Astrocyte of the cerebellum (primary cell): ENCODE measurements at regions not wholly inside any gene's neighbourhood (a gene's known extent, or its start where the extent isn't known, plus 50 kb on each side); places are given as distances from the start of the nearest gene placed in this dataset.

Source experiments
- DNase-seq: peaks from one replicate; pipeline ENCODE4 v3.0.0-alpha.2; 2011; ENCODE audit warnings: low read depth
- H3K4me3 ChIP-seq: 2 replicates; pipeline ENCODE4 v1.5.1; 2011; ENCODE audit warnings: mild to moderate bottlenecking, low read depth, low read length, moderate library complexity
- CTCF ChIP-seq: IDR thresholded peaks from 2 replicates; pipeline ENCODE4 v1.5.1; 2012; ENCODE audit warnings: low read length, low read depth, moderate library complexity, mild to moderate bottlenecking; ENCODE audit errors: missing control alignments
- in situ Hi-C: cut with HindIII; loops from 2 replicates; pipeline ENCODE4 v1.10.0; 2017; ENCODE audit warnings: low sequenced_read_pairs

- no peak for TF ChIP-seq CTCF
- DNase-seq, result no peak
- H3K4me3 ChIP-seq, result no peak overlapping the region
- in situ Hi-C loops, result no loop called here
Measured at GRCh38 chr12:4045786-4046494, 172.7 kb upstream of the PARP11 start.

GRCh38 chr12:4044736-4045730 is 171.8 kb upstream of the PARP11 start:
- in situ Hi-C loops, result loop anchor here (5.0 kb wide), 1 partner anchor 47 kb away; no protein-coding TSS in a partner anchor
- H3K4me3 ChIP-seq, result no peak overlapping the region
- no peak for DNase-seq
- TF ChIP-seq CTCF, result no peak

GRCh38 chr12:4044101-4044500 is 170.9 kb upstream of the PARP11 start:
- TF ChIP-seq CTCF, result no peak
- H3K4me3 ChIP-seq, result no peak overlapping the region
- in situ Hi-C loops, result loop anchor here (5.0 kb wide), 1 partner anchor 48 kb away; no protein-coding TSS in a partner anchor
- DNase-seq, result no peak

GRCh38 chr12:4041187-4041885 is 168.1 kb upstream of the PARP11 start:
- DNase-seq, result no peak
- in situ Hi-C loops, result loop anchor here (5.0 kb wide), 1 partner anchor 51 kb away; no protein-coding TSS in a partner anchor
- H3K4me3 ChIP-seq, result no peak overlapping the region
- TF ChIP-seq CTCF, result no peak

- in situ Hi-C loops, result loop anchor here (5.0 to 10.0 kb wide), 2 partner anchors 52 to 145 kb away; no protein-coding TSS in a partner anchor
- no peak for TF ChIP-seq CTCF
- DNase-seq, result no peak
- no peak overlapping the region for H3K4me3 ChIP-seq
Measured at GRCh38 chr12:4039931-4040330, 166.7 kb upstream of the PARP11 start.
